HepG2 (cell line): ENCODE measurements at regions not wholly inside any gene's neighbourhood (a gene's known extent, or its start where the extent isn't known, plus 50 kb on each side); places are given as distances from the start of the nearest gene placed in this dataset.

ENCODE experiments used
- CREB1 ChIP-seq, 2 experiments: fragments of 450-650 bp in 1 of 2; IDR thresholded peaks; 2 replicates each; pipeline ENCODE4 v1.6.1; 2016 to 2017; ENCODE audit warnings: control low read depth in 1 of 2, mild to moderate bottlenecking in 1 of 2, missing compliant biosample characterization in 1 of 2, missing genetic modification characterization in 1 of 2
- CTCF ChIP-seq: sonication (generic); formaldehyde crosslinking; IDR thresholded peaks from 2 replicates; pipeline ENCODE4 v1.5.0; 2020; ENCODE audit warnings: mild to moderate bottlenecking, missing genetic modification reagents, moderate library complexity
- MXI1 ChIP-seq: IDR thresholded peaks from 3 replicates; pipeline ENCODE4 v1.6.1; 2012; ENCODE audit warnings: low read depth, low read length, inconsistent platforms, borderline replicate concordance
- PAX8 ChIP-seq: sonication (generic); formaldehyde crosslinking; IDR thresholded peaks from 2 replicates; pipeline ENCODE4 v1.8.0; 2022; ENCODE audit warnings: mild to moderate bottlenecking, missing genetic modification reagents, borderline replicate concordance
- ZFP36 ChIP-seq: fragments of 150-350 bp; IDR thresholded peaks from 2 replicates; pipeline ENCODE4 v1.6.1; 2018; ENCODE audit warnings: borderline replicate concordance, low read length, low read depth; ENCODE audit not compliant: partially characterized antibody
- ZMAT3 ChIP-seq: sonication (generic); formaldehyde crosslinking; conservative IDR thresholded peaks from 2 replicates; pipeline ENCODE4 v1.7.0; 2021; ENCODE audit warnings: missing genetic modification reagents
- ZNF282 ChIP-seq: fragments of 450-650 bp; IDR thresholded peaks from 2 replicates; pipeline ENCODE4 v1.6.1; 2018; ENCODE audit not compliant: partially characterized antibody

GRCh38 chr3:127365163-127365798 is 77.4 kb upstream of the PRR20G start:
- no peak for TF ChIP-seq MXI1
- TF ChIP-seq CTCF, result no peak
- TF ChIP-seq PAX8, result no peak
- TF ChIP-seq ZFP36, result no peak
- TF ChIP-seq CREB1 (IDR thresholded peaks at IDR 0.05), result no peak
- no peak for TF ChIP-seq CREB1 (CRISPR knock-in tag; IDR thresholded peaks at IDR 0.05)
- TF ChIP-seq ZMAT3, result no peak
- no peak for TF ChIP-seq ZNF282
